SK-N-MC (cell line): ENCODE measurements at regions not wholly inside any gene's neighbourhood (a gene's known extent, or its start where the extent isn't known, plus 50 kb on each side); places are given as distances from the start of the nearest gene placed in this dataset.

Experiments used
- EZH2 ChIP-seq: fragments of 200-600 bp; sonication (generic); IDR thresholded peaks from one replicate; pipeline ENCODE4 v1.6.1; 2017; ENCODE audit warnings: antibody characterized with exemption
- POLR2AphosphoS5 ChIP-seq: IDR thresholded peaks from 2 replicates; pipeline ENCODE4 v1.6.1; 2012; ENCODE audit warnings: mild to moderate bottlenecking, low read depth, low read length, borderline replicate concordance

DNA sequence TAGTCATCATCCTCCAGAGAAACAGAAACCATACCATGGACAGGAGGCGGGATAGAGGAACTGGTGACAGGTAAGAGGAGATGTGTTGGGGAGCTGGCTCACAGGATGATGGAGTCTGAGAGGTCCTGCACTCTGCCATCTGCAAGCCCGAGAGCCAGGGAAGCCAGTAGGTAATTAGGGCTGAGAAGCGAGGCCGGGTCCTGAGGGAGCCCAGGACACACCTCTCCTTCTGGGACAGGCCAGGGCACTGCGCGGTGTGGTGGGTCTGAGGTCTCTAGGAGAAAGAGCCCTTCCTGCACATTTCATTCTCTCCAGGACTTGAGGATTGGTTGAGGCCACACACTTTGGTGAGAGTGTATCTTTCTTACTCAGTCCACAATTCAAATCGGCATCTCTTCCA, 415.5 kb downstream of the GLRX3 start:
- no peak for TF ChIP-seq EZH2
- no peak for TF ChIP-seq POLR2AphosphoS5
